ENCODE measurements at regions not wholly inside any gene's neighbourhood (a gene's known extent, or its start where the extent isn't known, plus 50 kb on each side); places are given as distances from the start of the nearest gene placed in this dataset.

DNA sequence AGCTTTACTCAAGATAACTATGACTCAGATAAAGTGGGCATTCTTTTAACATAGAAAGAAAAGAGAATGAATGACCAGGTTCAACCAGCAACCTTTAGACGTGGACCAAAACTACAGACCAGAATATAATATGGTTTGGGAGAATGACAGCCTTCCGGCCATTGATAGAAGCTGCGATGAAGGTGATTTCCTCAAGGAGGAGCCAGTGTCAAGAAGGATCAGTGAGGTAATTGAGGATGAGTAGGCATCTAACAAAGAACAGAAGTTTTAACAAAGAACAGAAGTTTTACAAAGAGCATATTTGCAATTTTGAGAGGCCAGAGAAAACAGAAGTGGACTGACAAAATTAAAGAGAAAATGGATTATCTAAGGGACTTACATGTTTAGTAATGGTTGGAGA is 289.0 kb upstream of the AGTR1 start:
- TF ChIP-seq POLR2A (IDR thresholded peaks at IDR 0.05): no peak
- TF ChIP-seq, protein P1, sequence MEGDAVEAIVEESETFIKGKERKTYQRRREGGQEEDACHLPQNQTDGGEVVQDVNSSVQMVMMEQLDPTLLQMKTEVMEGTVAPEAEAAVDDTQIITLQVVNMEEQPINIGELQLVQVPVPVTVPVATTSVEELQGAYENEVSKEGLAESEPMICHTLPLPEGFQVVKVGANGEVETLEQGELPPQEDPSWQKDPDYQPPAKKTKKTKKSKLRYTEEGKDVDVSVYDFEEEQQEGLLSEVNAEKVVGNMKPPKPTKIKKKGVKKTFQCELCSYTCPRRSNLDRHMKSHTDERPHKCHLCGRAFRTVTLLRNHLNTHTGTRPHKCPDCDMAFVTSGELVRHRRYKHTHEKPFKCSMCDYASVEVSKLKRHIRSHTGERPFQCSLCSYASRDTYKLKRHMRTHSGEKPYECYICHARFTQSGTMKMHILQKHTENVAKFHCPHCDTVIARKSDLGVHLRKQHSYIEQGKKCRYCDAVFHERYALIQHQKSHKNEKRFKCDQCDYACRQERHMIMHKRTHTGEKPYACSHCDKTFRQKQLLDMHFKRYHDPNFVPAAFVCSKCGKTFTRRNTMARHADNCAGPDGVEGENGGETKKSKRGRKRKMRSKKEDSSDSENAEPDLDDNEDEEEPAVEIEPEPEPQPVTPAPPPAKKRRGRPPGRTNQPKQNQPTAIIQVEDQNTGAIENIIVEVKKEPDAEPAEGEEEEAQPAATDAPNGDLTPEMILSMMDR (IDR thresholded peaks at IDR 0.05 in 4 of 5, conservative IDR thresholded peaks at IDR 0.05 in 1 of 5): no peak
